Prostate gland (tissue), 2 donors: ENCODE measurements at regions not wholly inside any gene's neighbourhood (a gene's known extent, or its start where the extent isn't known, plus 50 kb on each side); places are given as distances from the start of the nearest gene placed in this dataset.
"Not testable (repeated sequence)": the region's sequence is repeated elsewhere in the genome, so short reads cannot be mapped to it uniquely, and the experiment has no call there.

Experiments
- DNase-seq: peaks from one replicate; pipeline ENCODE4 v3.0.0-alpha.2; 2019; ENCODE audit warnings: low spot score
- H3K27ac ChIP-seq, 2 donors: fragments of 200-600 bp; sonication (generic); 2 replicates each; pipeline ENCODE4 v1.5.1; 2017 to 2019
- H3K27me3 ChIP-seq: fragments of 200-600 bp; sonication (generic); replicated peaks from 2 replicates; pipeline ENCODE4 v1.5.1; 2019; ENCODE audit not compliant: insufficient read depth
- H3K36me3 ChIP-seq, 2 donors: fragments of 200-600 bp; sonication (generic); 1 replicate in 1 of 2; 2 replicates in 1 of 2; pipeline versions ENCODE4 v1.5.1 to v1.8.1; 2017 to 2019
- H3K4me1 ChIP-seq: fragments of 200-600 bp; sonication (generic); replicated peaks from 2 replicates; pipeline ENCODE4 v1.5.1; 2019
- H3K4me3 ChIP-seq, 2 donors: fragments of 200-600 bp; sonication (generic); 2 replicates each; pipeline ENCODE4 v1.5.1; 2017 to 2019
- H3K9me3 ChIP-seq: fragments of 200-600 bp; sonication (generic); 2 replicates; pipeline ENCODE4 v1.5.1; 2017
- POLR2A ChIP-seq: fragments of 450-650 bp; IDR thresholded peaks from one replicate; pipeline ENCODE4 v1.6.1; 2016; ENCODE audit warnings: antibody characterized with exemption, mild to moderate bottlenecking
- POLR2AphosphoS5 ChIP-seq: sonication (generic); formaldehyde crosslinking; IDR thresholded peaks from one replicate; pipeline ENCODE4 v1.6.1; 2017; ENCODE audit warnings: antibody characterized with exemption
- WGBS: methylation state at CpG from one replicate; pipeline ENCODE4 v1.1.5; 2018; 5-methylcytosine and 5-hydroxymethylcytosine counted together
- intact Hi-C: fragments of 100-400 bp; cut with DNase I; formaldehyde crosslinking; loops from one replicate; pipeline ENCODE4 v1.14.2; 2022
- TF ChIP-seq, protein P1 (sequence below), 4 experiments: fragments of 200-600 bp in 2 of 4; fragments of 450-650 bp in 2 of 4; sonication (generic) in 2 of 4; IDR thresholded peaks; 1 replicate in 3 of 4; 2 replicates in 1 of 4; pipeline ENCODE4 v1.5.1; 2016 to 2019; ENCODE audit warnings: antibody characterized with exemption in 4 of 4, mild to moderate bottlenecking in 2 of 4, moderate library complexity in 2 of 4

DNA sequence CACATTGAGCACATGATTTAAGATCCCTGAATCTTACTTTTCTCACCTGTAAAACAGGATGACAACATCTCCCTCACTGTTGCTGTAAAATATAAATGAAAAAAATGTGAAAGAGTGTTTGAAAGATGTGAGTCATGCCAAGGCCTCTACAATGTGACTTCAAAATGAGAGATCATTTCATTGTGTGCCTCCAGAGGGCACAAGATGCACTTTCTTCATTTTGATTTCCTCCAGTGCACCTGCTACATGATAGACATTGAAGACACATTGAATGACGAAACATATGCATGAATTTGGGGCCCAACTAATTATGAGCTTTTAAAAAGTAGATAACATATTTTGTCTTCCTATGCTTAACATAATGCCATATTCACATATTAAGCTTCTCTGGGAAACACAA lies 170.3 kb downstream of the MOBP start:
- Histone ChIP-seq H3K36me3 (no peaks in the 10 kb centered on the region), H3K9me3 (no peaks in the 10 kb centered on the region), H3K27ac (no peak overlapping the region), H3K27me3 (no peaks in the 10 kb centered on the region), H3K4me3 (no peak overlapping the region), H3K4me1 (no peaks in the 10 kb centered on the region)
- no peak for DNase-seq
- TF ChIP-seq POLR2AphosphoS5: no peak
- no peak for TF ChIP-seq POLR2A
- TF ChIP-seq, protein P1, sequence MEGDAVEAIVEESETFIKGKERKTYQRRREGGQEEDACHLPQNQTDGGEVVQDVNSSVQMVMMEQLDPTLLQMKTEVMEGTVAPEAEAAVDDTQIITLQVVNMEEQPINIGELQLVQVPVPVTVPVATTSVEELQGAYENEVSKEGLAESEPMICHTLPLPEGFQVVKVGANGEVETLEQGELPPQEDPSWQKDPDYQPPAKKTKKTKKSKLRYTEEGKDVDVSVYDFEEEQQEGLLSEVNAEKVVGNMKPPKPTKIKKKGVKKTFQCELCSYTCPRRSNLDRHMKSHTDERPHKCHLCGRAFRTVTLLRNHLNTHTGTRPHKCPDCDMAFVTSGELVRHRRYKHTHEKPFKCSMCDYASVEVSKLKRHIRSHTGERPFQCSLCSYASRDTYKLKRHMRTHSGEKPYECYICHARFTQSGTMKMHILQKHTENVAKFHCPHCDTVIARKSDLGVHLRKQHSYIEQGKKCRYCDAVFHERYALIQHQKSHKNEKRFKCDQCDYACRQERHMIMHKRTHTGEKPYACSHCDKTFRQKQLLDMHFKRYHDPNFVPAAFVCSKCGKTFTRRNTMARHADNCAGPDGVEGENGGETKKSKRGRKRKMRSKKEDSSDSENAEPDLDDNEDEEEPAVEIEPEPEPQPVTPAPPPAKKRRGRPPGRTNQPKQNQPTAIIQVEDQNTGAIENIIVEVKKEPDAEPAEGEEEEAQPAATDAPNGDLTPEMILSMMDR (IDR thresholded peaks at IDR 0.05): no peak
- 81% methylated on average over 1 of the region's 1 CpG for WGBS
- intact Hi-C loops: no loop called here

DNA sequence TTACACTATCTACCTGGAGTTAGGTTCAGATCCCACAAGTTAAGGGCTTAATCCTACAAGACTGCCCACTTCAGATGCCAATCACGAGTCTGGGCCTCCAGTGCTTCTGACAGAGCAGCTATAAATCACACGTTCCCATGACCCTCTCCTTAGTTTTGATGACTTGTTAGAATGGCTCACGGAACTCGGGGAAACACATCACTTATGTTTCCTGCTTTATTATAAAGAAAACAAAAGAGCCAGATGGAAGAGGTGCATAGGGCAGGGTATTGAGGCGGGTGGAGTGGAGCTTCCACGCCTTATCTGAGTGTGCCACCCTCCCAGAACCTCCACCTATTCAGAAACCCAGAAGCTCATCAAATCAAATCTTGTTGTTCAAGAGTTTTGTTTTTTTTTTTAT lies 170.8 kb downstream of the MOBP start:
- Histone ChIP-seq H3K36me3 (no peaks in the 10 kb centered on the region), H3K27me3 (no peaks in the 10 kb centered on the region), H3K4me1 (no peaks in the 10 kb centered on the region), H3K4me3 (no peak overlapping the region), H3K27ac (no peak overlapping the region), H3K9me3 (no peaks in the 10 kb centered on the region)
- no peak for DNase-seq
- TF ChIP-seq, protein P1 (IDR thresholded peaks at IDR 0.05): no peak
- TF ChIP-seq POLR2AphosphoS5 (no peak), POLR2A (no peak)
- intact Hi-C loops: no loop called here
- WGBS: 77% methylated on average over 6 of the region's 6 CpGs

DNA sequence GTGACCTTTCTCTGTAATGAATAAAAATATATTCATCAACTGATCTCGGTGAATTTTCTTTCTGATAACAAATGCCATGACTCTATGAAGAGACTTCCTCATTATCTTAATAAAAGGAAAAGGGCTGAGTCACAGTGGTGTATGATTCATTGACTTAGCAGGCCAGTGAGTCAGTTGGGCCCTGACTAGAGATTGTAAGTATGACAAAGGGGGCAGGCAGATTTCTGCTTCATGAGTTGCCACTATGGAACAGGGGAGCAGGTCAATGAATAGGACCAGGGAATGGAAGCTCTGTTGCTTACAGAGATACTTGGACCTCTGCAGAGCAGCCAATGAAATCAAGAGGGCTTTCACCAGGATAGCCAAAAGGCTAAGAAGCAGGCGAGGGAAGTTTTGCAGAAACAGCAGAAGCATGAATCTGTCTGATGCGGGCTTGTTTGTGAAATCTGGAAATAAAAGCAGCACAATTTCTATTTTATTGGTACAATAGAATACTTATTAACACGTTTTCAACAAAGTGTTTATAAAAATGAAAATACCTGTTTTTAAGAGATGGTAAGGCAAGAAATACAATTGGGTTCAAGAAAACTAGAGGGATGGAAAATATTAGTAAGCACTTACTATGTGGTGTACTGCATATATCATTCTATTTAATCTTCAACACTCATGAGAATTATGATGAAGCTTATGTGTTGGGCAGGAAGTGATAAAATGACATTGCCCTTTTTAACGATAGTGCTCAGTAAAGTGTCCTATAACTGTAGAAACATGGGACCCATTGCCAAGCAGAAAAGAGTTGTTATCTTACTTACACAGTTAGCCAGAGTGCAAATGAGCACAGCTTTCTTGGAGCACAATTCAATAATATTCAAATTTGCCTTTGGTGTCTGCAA lies 169.8 kb upstream of the MYRIP start:
- H3K27ac ChIP-seq: no peak overlapping the region
- intact Hi-C loops: no loop called here
- TF ChIP-seq POLR2A (no peak), POLR2AphosphoS5 (no peak)
- TF ChIP-seq, protein P1 (IDR thresholded peaks at IDR 0.05): no peak
- no peaks in the 10 kb centered on the region for H3K36me3 ChIP-seq
- no peaks in the 10 kb centered on the region for H3K4me1 ChIP-seq
- no peak for DNase-seq
- 66% methylated on average over 5 of the region's 5 CpGs for WGBS
- no peak overlapping the region for H3K4me3 ChIP-seq
- no peaks in the 10 kb centered on the region for H3K27me3 ChIP-seq
- H3K9me3 ChIP-seq: no peaks in the 10 kb centered on the region

DNA sequence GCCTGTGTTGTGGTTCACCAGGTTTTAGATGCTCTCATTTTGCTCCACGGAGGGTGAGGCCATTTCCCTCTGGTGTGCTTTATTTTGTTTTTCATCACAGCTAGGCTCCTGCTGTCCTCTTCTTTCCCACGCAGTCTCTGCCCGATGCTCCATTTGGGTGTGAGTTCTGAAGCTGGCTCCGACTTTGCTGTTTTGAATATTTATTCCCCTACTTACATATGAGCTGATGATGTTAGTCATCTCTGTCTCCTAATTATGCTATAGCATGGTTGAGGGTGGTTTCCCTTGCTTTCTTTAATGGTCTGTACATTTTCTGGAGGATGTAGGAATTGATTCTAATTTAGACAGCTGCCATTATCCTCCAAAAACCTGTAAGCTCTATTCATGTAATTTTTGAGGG lies 168.1 kb upstream of the MYRIP start:
- Histone ChIP-seq H3K27ac (no peak overlapping the region), H3K9me3 (no peaks in the 10 kb centered on the region), H3K4me1 (no peaks in the 10 kb centered on the region), H3K4me3 (no peak overlapping the region), H3K36me3 (no peaks in the 10 kb centered on the region), H3K27me3 (no peaks in the 10 kb centered on the region)
- 74% methylated on average over 4 of the region's 4 CpGs for WGBS
- TF ChIP-seq, protein P1 (IDR thresholded peaks at IDR 0.05): no peak
- TF ChIP-seq POLR2A (no peak), POLR2AphosphoS5 (no peak)
- intact Hi-C loops: no loop called here
- DNase-seq: no peak

DNA sequence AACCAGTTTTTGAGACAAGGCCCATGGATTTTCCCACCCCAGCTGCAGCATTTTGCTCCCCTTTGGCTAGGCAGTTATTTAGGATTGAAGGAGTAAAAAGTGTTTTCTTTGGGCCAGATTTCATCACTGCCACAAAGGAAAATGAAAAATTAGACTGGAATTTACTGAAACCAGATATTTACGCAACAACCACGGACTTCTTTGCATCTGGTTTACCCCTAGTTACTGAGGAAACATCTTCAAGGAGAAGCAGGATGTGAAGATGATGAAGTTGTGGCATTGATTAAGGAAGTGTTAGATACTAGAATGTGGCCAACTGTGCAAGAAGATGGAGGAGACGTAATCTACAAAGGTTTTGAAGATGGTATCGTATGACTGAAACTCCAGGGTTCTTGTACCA lies 165.2 kb upstream of the MYRIP start:
- DNase-seq: no peak
- no peaks in the 10 kb centered on the region for H3K4me1 ChIP-seq
- no peaks in the 10 kb centered on the region for H3K9me3 ChIP-seq
- TF ChIP-seq, protein P1 (IDR thresholded peaks at IDR 0.05): no peak
- TF ChIP-seq POLR2AphosphoS5 (no peak), POLR2A (no peak)
- no peaks in the 10 kb centered on the region for H3K27me3 ChIP-seq
- intact Hi-C loops: no loop called here
- no peak overlapping the region for H3K4me3 ChIP-seq
- WGBS: 72% methylated on average over 4 of the region's 4 CpGs
- no peak overlapping the region for H3K27ac ChIP-seq
- H3K36me3 ChIP-seq: no peaks in the 10 kb centered on the region

DNA sequence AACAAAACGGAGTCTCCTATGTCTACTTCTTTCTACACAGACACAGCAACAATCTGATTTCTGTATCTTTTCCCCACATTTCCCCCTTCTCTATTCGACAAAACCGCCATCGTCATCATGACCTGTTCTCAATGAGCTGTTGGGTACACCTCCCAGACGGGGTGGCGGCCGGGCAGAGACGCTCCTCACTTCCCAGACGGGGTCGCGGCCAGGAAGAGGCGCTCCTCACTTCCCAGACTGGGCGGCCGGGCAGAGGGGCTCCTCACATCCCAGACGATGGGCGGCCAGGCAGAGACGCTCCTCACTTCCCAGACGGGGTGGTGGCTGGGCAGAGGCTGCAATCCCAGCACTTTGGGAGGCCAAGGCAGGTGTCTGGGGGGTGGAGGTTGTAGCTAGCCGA lies 158.2 kb upstream of the MYRIP start:
- H3K4me3 ChIP-seq, H3K27ac ChIP-seq, intact Hi-C loops, H3K36me3 ChIP-seq, H3K9me3 ChIP-seq, DNase-seq, H3K27me3 ChIP-seq, H3K4me1 ChIP-seq: not testable (repeated sequence)
- 95% methylated on average over 15 of the region's 19 CpGs for WGBS
